ENCODE measurements at regions not wholly inside any gene's neighbourhood (a gene's known extent, or its start where the extent isn't known, plus 50 kb on each side); places are given as distances from the start of the nearest gene placed in this dataset.

DNA sequence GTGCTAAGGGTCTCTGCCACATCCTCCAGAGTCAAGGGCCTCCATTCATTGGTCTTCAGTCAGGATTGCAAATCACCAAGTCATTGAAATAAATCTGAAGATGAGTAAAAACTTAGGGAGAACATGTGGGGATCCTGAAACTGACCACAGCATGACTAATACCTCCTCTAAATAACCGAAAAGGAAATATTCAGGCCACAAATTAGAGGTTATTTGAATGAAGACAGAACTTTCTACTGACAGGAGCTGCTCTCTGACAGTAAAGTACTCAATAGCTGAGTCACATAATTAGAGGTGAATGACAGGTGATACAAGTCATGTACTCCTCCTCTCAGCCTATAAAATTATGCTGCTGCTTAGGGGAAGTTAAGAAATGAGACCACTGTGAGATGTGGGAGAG is 240.2 kb upstream of the F9 start:
- DNase-seq (ENCODE audit: low spot score): no peak

- DNase-seq (ENCODE audit: low spot score): no peak
Measured at GRCh38 chrX:139287155-139287924, 243.2 kb upstream of the F9 start.

GRCh38 chrX:139286342-139286741 is 244.2 kb upstream of the F9 start:
- DNase-seq (ENCODE audit: low spot score): no peak

DNA sequence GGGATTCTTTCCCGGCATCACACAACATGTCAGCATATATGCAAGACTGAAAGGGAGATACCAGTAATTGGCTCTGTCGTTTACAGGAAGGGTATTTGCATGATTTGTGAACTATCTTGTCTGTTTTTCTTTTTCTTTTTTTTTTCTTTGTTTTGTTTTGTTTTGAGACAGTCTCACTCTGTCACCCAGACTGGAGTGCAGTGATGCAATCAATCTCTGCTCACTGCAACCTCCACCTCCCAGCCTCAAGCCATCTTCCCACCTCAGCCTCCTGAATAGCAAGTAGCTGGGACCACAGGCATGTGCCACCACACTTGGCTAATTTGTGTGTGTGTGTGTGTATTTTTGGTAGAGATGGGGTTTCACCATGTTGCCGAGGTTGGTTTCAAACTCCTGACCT is 262.7 kb upstream of the F9 start:
- no peak for DNase-seq (ENCODE audit: low spot score)

- DNase-seq (ENCODE audit: low spot score): no peak
Measured at GRCh38 chrX:139246295-139246694, 284.2 kb upstream of the F9 start.

- DNase-seq (ENCODE audit: low spot score): no peak
Measured at GRCh38 chrX:139237141-139237540, 293.4 kb upstream of the F9 start.

GRCh38 chrX:139234898-139235297 is 295.6 kb upstream of the F9 start:
- DNase-seq (ENCODE audit: low spot score): no peak

DNA sequence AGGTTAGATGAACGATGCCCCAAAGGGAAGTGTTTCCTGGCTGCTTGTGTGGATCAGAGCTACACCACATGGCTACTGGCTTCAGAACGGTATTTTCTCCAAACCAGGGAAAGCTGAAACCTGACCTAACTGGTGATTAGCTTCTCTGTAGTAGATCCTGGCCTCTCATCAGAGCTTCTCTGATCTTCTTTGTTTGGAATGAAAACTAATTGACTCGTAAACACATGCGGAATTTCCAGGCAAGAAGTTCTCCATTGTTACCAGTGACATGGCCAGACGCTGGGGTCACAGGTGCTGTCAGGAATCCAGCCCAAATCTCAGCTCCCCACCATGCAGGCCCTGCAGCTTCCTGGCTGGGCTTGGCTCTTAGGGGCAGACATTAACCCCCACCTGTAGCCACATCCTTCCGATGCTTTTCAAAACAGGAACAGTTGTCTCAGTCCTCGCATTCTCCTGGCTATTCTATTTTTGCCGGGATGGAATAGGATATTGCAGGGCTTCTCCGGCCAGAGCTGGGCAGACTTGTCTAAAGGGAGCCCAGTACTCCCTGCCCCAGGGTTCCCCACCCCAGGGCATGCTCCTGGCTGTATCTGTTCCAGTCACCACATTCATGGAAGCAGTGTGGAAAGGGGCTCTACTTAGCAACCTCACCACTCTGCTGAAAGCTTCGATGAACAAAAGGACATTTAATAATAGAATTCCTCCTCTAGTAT is 305.4 kb upstream of the F9 start:
- DNase-seq (ENCODE audit: low spot score): peak; percentile 56

GRCh38 chrX:139222511-139223200 is 307.9 kb upstream of the F9 start:
- DNase-seq (ENCODE audit: low spot score): no peak

GRCh38 chrX:139213241-139213709 is 317.3 kb upstream of the F9 start:
- no peak for DNase-seq (ENCODE audit: low spot score)

DNA sequence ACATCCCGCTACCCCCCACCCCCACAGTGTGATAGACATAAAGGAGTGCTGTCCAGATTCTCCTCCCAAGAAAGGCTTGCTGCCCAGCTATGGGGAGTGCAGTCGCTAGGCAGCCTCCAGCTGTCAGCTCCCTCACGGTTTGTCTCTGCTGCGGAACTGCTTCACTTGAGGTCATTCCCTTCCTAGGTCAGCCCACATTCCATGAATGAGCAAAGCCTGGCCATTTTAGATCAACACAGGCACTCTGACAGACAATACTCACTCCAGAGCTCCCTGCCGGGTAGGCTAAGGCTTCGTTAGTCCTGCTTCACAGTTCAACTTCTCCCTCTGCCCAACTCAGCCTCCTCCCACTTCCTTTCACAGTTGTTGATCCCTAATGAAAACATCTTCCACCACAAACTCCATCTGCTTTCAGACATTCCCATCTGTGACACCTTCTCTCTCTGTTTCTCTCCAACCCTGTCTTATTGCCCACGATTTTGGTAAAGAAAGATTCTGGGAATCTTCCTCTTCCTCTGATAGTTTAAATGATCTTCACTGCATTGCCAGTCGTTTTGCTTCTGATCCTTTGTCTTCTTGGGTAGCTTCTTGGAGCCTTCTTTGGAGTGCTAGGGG is 318.9 kb upstream of the F9 start:
- DNase-seq (ENCODE audit: low spot score): no peak

- DNase-seq (ENCODE audit: low spot score): no peak
Measured at GRCh38 chrX:139209342-139209741, 321.2 kb upstream of the F9 start.

GRCh38 chrX:139207655-139208054 is 322.9 kb upstream of the F9 start:
- no peak for DNase-seq (ENCODE audit: low spot score)

DNA sequence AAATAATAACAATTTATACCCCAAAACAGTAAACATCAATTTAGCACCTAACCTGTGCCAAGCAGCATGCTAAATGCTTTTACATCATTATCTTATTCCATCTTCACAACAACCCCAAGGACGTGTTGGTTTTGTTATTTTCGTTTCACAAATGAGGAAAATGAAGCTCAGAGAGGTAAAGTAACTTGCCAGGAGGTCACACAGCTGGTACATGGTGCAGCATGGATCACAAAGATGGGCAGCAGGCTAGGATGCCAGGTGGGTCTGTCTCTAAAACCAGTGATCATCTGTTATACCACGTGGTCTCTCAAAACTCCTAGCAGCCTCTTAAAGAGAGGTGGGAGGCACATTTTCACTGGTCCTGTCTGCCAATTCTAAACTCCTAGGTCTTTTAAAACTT is 323.6 kb upstream of the F9 start:
- DNase-seq (ENCODE audit: low spot score): no peak

DNA sequence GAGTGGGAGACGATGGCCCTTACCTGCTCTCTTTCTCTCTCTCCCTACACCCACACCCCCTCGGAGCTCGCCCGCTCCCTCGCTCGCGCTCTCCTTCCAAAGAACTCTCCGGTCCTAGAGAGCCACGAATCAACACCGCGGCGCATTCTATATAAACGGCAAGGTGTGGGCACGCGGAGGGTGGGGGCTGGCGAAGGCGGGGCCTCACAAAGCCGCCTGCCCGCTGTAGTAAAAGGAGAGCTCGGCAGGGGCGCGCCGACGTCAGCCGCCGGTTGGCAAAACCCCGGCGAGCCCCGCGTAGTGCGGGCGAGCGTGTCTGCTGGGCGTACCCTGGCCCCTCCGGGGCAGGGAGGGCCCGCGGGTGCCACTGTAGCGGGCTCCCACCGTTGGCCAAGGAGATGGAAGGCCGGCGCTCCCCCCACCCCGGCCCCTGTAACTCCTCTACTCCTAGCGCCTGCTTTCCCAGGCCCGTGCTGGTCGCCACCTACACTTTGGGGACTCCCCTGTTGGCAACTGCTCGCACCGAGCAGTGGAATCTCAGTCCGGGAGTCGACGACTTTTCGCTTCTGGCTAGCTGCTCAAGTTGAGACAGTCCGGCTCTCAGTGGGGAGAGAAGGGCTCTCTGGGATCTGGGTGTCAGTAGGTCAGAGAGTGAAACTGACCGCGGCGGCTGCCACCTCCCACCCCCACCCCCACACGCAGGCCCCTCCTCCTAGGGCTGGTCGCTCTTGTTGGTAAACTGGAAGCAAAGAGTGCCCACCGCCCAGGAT is 325.5 kb upstream of the F9 start:
- peak; percentile 65 for DNase-seq (ENCODE audit: low spot score)

GRCh38 chrX:139204571-139204897 is 326.0 kb upstream of the F9 start:
- no peak for DNase-seq (ENCODE audit: low spot score)

DNA sequence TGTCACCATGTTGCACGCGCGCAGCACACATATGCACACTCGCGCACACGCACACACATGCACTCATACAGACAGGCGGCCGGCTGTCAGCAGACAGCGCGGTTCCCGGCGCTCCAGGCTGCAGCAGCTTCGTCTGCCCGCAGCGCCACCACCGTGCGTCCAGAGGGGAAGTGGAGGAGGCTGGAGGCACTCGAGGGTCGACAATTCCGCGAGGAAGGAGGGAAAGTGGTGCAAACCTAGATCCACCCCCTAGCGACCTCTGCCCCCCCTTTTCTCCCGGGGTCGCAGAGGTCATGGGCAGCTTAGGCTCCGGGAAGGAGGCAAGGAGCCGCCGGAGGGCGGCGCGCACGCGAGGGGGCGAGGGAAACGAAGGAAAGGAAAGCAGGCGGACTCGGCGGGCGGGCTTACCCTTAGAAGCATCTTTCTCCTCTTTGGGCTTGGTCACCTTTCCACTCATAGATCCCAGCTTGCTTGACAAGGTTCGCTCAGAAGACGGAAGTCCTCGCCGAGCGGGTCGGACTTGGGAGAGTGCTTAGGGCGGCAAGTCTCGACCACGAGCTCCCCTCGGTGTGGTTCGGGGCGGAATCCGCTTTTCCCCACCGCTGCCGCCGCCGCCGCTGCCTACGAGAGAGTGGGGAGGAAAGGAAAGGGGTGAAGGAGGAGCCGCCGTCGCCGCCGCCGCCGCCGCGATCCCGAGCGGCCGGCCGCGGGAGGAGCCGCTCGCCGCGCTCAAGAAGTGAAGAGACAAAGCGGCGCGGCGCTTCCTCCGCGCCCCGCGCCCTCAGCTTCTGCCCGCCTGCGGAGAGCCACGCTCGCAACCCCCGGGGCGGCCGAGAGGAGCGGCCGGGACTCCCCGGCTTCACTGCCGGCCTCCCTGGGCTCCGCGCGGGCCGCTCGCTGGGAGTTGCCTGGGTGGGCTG is 326.6 kb upstream of the F9 start:
- DNase-seq (ENCODE audit: low spot score): peak; percentile 64

GRCh38 chrX:139202742-139203420 is 327.7 kb upstream of the F9 start:
- no peak for DNase-seq (ENCODE audit: low spot score)

DNA sequence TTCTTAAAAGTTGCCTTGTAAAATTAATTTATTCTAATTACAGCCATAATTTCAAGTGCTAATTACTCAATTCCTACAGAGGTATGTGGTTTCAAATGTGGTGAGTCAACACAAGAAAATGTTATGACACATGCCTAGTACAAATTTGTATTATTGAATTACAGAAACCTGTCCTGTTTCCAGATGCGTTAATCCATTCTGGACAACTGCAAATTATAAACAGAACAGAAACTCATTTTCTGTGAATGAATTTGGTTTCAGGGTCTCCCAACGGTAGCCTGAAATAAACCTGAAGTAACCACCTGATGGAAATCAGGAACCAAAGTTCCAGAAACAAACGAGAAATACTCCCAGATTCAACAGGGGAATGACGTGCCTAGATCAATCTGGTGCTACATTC is 328.6 kb upstream of the F9 start:
- no peak for DNase-seq (ENCODE audit: low spot score)

DNA sequence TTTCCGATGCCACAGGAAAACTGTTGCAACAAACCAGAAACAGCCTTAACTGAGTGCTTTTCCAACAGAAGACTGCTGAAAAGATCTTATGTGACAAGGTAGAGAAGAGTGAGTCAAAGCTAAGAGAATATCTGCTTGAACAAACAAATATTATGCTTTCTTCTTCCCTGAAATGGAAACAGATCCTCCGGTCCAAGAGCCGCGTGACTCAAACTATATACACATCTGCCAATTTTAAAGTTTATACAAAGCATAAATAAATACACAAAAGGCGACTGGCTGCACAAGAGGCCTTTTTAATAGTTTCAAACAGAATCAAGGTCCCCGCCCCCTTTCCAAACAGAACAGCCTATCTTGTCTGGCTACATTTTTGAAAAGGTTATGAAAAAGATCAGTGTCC is 329.7 kb upstream of the F9 start:
- DNase-seq (ENCODE audit: low spot score): no peak

All from ecto neural progenitor cell (in vitro differentiated cells).